ENCODE measurements at regions not wholly inside any gene's neighbourhood (a gene's known extent, or its start where the extent isn't known, plus 50 kb on each side); places are given as distances from the start of the nearest gene placed in this dataset.

GRCh38 chr20:58081846-58082245 lies 146.6 kb downstream of the ANKRD60 start:
- Histone ChIP-seq H3K4me1 (ENCODE audit: insufficient read depth, low read length, poor library complexity, severe bottlenecking) (no peaks in the 10 kb centered on the region), H3K9me3 (ENCODE audit: insufficient read depth, low read depth, low read length) (no peaks in the 10 kb centered on the region), H4K20me1 (ENCODE audit: insufficient read depth, low read length, poor library complexity, severe bottlenecking) (no peaks in the 10 kb centered on the region), H2AFZ (ENCODE audit: low read length) (no peak overlapping the region), H3K9ac (ENCODE audit: low read depth, low read length, poor library complexity, severe bottlenecking) (no peak overlapping the region), H3F3A (ENCODE audit: low read depth) (no peaks in the 10 kb centered on the region), H3K36me3 (ENCODE audit: insufficient read depth, low read length) (no peaks in the 10 kb centered on the region), H3K4me2 (ENCODE audit: low read depth, low read length, poor library complexity, severe bottlenecking) (no peak overlapping the region), H3K4me3 (ENCODE audit: low read length, poor library complexity, severe bottlenecking) (no peak overlapping the region), H3K9me2 (replicated peaks; ENCODE audit: low read depth, low read length) (no peaks in the 10 kb centered on the region), H3K79me2 (ENCODE audit: insufficient read depth, low read length) (no peaks in the 10 kb centered on the region), H3K27me3 (ENCODE audit: insufficient read depth, low read length, poor library complexity, severe bottlenecking) (no peaks in the 10 kb centered on the region)
- TF ChIP-seq EZH2phosphoT487 (IDR thresholded peaks at IDR 0.05; ENCODE audit: borderline replicate concordance) (no peak), CTCF (conservative IDR thresholded peaks at IDR 0.05; ENCODE audit: low read length) (no peak)

GRCh38 chr20:58078741-58079522 lies 149.5 kb downstream of the ANKRD60 start:
- no peaks in the 10 kb centered on the region for H3K27me3 ChIP-seq (ENCODE audit: insufficient read depth, low read length, poor library complexity, severe bottlenecking)
- H3K79me2 ChIP-seq (ENCODE audit: insufficient read depth, low read length) = no peaks in the 10 kb centered on the region
- H3K4me1 ChIP-seq (ENCODE audit: insufficient read depth, low read length, poor library complexity, severe bottlenecking) = no peaks in the 10 kb centered on the region
- H3K9ac ChIP-seq (ENCODE audit: low read depth, low read length, poor library complexity, severe bottlenecking) = no peak overlapping the region
- H2AFZ ChIP-seq (ENCODE audit: low read length) = no peak overlapping the region
- no peak overlapping the region for H3K4me2 ChIP-seq (ENCODE audit: low read depth, low read length, poor library complexity, severe bottlenecking)
- H3K36me3 ChIP-seq (ENCODE audit: insufficient read depth, low read length) = no peaks in the 10 kb centered on the region
- no peaks in the 10 kb centered on the region for H3F3A ChIP-seq (ENCODE audit: low read depth)
- no peak overlapping the region for H3K4me3 ChIP-seq (ENCODE audit: low read length, poor library complexity, severe bottlenecking)
- no peaks in the 10 kb centered on the region for H4K20me1 ChIP-seq (ENCODE audit: insufficient read depth, low read length, poor library complexity, severe bottlenecking)
- no peak for TF ChIP-seq EZH2phosphoT487 (IDR thresholded peaks at IDR 0.05; ENCODE audit: borderline replicate concordance)
- no peak for TF ChIP-seq CTCF (conservative IDR thresholded peaks at IDR 0.05; ENCODE audit: low read length)
- H3K9me3 ChIP-seq (ENCODE audit: insufficient read depth, low read depth, low read length) = no peaks in the 10 kb centered on the region
- no peaks in the 10 kb centered on the region for H3K9me2 ChIP-seq (replicated peaks; ENCODE audit: low read depth, low read length)

GRCh38 chr20:58077282-58077681 lies 151.2 kb downstream of the ANKRD60 start:
- no peak overlapping the region for H2AFZ ChIP-seq (ENCODE audit: low read length)
- H3K4me1 ChIP-seq (ENCODE audit: insufficient read depth, low read length, poor library complexity, severe bottlenecking) = no peaks in the 10 kb centered on the region
- TF ChIP-seq CTCF (conservative IDR thresholded peaks at IDR 0.05; ENCODE audit: low read length) (no peak), EZH2phosphoT487 (IDR thresholded peaks at IDR 0.05; ENCODE audit: borderline replicate concordance) (no peak)

More at GRCh38 chr20:58077282-58077681, 151.2 kb downstream of the ANKRD60 start:
- Histone ChIP-seq H3K79me2 (ENCODE audit: insufficient read depth, low read length) (no peaks in the 10 kb centered on the region), H3K4me2 (ENCODE audit: low read depth, low read length, poor library complexity, severe bottlenecking) (no peak overlapping the region), H3K9ac (ENCODE audit: low read depth, low read length, poor library complexity, severe bottlenecking) (no peak overlapping the region), H3K27me3 (ENCODE audit: insufficient read depth, low read length, poor library complexity, severe bottlenecking) (no peaks in the 10 kb centered on the region), H3K4me3 (ENCODE audit: low read length, poor library complexity, severe bottlenecking) (no peak overlapping the region), H3K36me3 (ENCODE audit: insufficient read depth, low read length) (no peaks in the 10 kb centered on the region), H3K9me3 (ENCODE audit: insufficient read depth, low read depth, low read length) (no peaks in the 10 kb centered on the region), H3F3A (ENCODE audit: low read depth) (no peaks in the 10 kb centered on the region), H3K9me2 (replicated peaks; ENCODE audit: low read depth, low read length) (no peaks in the 10 kb centered on the region), H4K20me1 (ENCODE audit: insufficient read depth, low read length, poor library complexity, severe bottlenecking) (no peaks in the 10 kb centered on the region)
